Activated gamma-delta T cell treated with Interleukin-2 at 50 U/mL for 16 hours (primary cell): ENCODE measurements at regions not wholly inside any gene's neighbourhood (a gene's known extent, or its start where the extent isn't known, plus 50 kb on each side); places are given as distances from the start of the nearest gene placed in this dataset.

Experiments used
- DNase-seq: peaks from one replicate; pipeline ENCODE4 v3.0.0-alpha.2; 2020

DNA sequence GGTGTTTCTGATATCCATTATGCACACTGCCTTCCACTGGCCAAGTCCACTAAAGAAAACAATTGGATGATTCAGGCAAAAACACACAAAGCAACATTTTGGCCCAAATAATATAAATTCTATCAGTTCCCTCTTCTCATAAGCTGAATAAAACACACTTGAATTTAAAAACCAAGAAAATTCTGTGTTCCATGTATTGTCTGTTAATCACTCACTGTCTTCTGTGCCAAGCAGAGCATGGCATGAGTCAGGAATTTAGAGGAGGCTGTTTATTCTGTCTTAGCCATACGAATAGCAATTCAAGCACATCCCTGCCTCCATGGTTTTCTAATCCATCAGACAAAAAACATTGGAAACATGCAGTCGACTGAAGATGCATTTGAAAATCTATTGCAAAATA, 215.6 kb upstream of the UMPS start:
- no peak for DNase-seq

DNA sequence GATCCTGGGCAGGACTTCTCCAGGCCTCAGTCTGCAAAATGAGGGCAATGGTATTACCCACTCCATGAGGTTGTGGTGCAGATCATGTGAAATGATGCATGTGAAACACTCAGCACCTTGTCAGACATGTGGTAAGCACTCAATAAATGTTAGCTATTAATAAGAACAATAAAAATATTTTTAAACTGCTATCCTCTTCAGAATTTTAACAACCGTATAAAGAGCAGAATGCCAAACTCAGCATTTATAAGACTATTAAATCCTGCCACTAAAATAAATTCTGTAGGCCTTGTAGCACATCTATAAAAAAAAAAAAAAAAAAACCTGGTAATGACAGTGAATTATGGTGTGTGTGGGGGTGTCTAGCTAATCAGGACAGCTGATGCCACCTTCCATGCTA, 213.9 kb upstream of the UMPS start:
- DNase-seq = no peak

DNA sequence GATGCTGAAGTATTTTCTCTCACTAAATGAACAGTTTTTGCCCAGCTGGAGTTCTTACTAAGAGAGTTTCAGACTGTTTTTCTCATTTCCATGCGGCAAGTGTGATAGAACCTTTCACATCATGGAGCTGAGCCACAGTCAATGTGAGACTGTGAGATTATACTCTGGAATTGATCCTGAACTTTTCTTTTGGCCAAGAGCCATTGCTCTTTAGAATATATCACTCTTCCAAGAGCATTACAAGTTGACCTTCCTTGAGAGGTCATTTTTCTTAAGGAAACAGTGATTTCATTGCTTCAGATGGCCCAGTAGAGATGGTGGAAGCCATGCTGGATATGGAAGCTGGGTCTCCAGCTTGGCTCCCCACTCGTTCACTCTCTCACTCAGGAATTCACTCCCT, 212.9 kb upstream of the UMPS start:
- no peak for DNase-seq

DNA sequence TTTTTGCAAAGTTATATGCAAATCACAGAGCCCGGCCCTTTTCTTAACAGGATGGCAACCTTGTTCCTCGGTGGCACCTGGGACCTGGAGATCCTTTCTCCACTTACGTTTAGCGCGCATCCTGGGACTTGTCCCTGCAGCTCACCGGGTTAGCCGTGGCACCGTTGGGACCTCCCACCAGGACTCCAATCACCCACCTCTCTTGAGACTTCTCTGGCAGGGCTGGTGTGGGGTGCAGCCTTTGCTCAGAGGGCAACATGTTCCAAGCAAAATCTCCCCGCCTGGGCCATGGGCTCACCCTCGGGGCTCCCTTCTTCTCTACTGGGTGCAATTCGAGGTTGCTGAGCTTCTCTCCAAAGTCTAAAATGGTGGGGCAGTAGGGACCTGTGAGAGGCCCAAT, 211.9 kb upstream of the UMPS start:
- DNase-seq = no peak

DNA sequence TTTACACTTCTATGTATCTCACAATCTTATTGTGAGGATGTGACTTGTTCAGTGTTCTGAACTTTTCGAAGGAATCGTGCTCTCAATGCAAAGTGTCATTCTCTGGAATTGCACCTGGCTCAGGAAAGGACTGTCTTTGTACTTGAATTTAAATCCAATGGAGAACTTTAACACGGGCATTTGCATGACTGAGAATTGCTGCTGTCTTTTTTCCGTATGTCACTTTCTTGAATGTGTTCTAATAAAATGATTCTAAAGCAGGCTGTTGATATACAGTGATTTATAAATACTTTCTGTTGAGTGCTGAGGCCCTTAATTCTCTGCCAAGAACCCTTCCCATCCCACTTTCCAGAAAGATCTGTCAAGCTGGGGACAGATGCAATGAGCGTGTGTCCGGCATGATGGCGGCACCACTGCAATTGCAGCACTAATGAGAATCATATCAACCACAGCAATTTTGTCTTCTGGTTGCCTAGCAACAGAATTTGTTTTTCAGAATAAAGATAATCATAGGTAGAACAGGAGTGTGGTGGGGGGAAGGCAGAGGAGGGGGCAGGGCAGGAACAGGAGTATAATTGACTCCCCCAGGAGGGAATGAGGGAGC, 210.6 kb upstream of the UMPS start:
- DNase-seq = no peak

DNA sequence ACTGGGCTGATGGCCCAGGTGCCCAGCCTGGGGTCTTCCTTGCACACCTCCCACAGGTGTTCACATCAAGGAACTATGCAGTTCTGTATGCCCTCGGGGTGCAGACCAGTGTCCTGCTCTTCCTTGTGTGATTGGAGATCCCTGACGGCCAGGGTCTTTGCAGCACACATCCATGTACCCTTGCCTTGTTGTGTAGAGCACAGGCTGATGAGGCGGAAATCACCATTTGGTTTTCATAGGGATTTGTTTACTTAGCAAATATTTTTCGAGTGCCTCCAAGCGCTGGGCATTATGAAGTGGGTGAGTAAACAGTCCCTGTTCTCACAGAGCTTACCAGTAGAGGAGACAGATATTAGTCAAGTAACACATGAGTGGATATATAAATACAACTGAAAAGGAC, 209.3 kb upstream of the UMPS start:
- DNase-seq = no peak

DNA sequence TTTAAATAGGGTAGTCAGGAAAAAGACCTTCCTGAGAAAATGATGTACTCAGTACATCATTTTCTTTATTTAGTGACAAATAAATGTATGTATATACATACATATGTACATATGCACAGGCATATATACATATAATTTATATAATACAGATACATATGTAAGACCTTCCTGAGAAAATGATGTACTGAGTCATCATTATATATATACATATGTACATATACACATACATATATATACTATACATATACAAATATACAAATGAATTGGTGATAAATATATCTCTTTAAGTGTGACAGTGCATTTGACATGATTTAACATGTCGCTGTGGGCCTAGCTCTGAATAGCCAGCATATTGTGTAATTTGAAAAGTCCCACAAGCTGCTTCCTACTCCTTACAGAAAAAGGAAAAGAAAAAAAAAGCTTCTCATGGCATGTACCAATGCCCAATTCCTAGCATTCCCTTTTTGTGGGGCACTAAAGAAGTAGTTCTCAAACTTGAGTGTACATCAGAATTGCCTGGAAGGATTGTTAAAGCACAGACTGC, 208.1 kb upstream of the UMPS start:
- no peak for DNase-seq

DNA sequence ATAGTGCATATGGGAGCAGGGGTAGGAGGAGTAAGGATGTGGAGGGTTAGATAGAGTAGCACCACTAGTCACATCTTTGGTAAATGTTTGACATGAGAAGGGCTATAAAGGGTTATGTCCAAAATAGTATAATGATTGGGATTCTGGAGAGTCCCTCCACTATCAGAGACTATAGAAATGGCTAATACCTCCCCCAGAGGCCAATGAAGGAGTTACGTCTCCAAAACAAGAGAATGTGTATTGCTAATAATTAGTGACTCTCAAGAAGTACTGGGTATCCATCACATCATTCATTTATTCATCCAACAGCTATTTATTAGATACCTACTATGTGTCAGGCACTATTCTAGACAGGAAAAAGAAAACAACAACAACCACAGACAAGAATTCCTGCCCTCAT, 203.7 kb upstream of the UMPS start:
- no peak for DNase-seq

DNA sequence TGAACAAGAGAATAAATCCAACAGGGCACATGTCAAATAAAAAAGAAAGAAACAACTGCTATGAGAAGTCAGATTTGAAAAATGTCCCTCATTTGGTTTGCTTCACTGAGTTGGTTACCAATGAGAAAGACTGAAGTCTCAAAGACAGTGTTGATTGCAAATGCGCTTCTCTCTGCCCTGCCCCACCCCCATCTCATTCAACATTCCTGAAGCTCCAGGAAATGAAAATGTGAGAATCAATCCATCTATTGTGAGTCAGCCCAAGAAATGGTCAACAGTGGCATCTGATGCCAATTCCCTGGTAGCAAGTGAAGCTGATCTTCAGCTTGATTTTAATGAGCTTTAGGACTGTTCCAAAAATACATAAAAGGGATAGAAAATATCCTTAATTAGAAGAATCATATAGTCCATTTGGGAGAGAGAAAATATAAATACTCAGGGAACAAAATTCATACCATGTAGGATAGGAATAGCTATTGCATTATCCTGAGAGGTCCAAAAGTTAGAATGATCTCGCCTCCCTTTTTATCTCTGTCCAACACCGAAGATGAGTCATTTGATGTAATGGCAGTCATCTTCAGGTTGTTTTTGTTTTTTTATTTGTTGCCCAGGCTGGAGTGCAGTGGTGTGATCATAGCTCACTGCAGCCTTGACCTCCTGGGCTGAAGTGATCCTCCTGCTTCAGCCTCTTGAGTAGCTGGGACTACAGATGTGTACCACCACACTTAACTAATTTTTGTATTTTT, 200.3 kb upstream of the UMPS start:
- DNase-seq = no peak

DNA sequence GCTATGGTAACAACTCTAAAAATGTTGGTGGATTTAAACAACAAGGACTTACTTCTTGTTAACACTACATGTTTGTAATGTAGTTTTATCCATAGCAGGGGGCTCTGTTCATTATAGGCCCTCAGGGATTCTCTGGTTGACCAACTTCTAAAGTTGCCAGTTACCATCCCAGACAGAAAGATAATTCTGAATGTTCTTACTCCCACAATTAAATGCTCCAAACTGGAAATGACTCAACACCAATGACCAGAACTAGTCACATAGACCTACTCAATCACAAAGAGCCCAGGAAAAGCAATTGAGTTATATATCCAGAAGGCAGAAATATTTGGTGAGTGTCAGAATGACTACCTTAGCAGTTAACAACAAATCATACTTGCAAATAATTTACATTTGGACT, 199.3 kb upstream of the UMPS start:
- DNase-seq = no peak

DNA sequence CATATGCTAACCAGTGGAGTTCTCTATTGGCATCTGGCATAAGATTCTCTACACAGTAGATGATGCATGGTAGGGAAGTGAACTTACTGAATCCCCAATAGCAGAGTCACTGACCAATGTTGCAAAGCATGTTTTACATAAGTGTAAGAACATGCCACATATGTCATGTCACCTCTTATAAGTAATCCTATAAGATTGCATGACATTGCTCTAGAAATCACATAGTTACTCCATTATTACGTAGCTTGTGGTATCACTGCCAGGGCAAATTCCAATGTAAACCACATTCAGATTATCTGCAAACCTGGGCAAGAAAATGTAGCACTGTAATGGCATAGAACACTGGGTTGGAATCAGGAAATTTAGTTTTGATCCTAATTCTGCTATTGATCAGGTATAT, 198.2 kb upstream of the UMPS start:
- DNase-seq = no peak

DNA sequence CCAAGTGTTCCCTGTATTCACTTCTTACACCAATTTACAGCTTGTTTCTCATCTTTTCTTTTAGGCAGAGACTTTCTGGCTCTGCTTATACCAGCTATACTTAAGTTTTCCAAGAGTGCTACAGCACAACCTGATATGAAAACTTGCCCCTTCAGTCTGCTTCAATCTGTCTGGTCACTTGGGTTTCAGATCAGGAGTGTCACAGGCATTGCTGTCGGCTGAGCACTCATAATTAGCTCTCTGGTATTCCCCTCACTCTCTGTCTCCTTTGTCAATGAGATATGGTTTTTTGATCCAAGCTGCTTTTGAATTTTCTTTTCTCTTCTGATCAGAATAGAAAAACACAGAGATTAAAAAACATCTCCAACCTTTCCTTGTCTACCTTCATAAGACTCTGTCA, 194.9 kb upstream of the UMPS start:
- DNase-seq = no peak

DNA sequence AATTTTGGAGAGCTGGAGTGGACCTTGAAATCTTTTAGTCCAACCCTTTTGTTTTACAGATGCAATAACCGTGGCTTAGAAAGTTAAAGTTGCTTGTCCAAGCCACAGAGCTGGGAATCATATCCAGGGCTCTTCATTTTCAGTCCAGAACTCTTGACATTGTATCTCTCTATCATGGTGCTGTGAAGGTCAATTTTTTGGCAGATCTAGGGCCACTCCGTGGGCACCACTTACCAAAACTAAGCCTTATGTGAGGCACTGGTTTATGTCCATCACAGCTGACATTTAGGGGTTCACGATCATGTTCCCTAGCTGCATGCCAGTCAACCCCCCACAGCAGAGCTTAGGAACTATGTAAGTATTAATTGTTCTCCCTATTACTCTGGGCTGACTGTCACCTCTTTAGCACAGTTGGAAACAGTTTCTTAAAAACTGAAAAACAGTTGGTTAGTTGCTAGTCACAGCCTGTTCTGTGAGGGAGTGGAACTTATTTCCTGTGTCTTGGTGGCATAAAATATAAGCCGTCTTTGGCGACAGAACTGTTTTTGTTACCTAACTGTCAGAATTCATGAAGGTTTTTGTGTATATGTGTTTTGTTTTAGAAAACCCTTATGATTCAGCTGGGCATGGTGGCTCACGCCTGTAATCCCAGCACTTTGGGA, 189.6 kb upstream of the UMPS start:
- DNase-seq = no peak

DNA sequence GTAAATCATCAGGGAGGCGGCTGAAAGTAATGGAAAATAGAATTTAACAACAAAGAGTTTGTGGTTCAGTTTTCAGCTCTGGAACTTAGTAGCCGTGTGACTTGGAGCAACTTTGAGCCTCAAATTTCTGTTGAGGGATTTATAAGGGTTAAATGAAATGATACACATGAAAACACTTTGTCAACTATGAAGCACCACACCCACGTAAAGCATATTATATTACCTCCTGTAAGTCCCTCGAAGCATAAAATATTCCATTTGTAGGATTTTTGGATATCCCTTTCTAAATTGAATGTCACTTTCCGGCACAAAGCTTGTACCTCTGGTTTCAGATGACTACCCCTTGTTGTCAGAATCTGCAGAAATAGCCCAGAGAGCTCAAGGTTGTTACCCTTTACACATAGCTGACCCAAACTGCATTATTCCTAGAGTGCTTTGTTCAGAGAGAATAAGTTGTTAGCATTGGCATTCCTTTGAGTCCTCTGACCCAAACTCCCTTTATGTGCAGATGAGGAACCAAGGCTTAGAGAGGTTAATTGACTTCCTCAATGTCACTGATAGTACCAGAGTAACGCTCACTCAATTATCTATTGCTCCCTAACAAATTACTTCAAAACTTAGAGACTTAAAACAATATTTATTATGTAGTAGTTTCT, 187.9 kb upstream of the UMPS start:
- DNase-seq = no peak

DNA sequence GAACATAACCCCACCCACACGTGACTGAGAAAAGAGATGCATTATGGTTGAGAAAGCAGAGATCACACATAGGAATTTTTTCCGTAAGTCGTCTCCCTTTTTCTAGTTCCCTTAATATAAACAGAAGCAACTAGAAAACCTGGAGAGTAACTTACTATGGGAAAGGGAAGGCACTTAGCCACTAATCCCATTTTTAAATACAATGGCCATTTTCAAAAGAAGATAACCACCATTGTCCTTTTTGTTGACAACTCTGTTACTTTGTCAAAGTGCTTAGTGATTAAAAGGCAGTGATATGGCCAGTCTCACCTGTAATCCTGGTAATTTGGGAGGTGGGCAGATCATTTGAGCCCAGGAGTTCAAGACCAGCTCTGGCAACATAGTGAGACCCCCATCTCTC, 184.4 kb upstream of the UMPS start:
- no peak for DNase-seq

DNA sequence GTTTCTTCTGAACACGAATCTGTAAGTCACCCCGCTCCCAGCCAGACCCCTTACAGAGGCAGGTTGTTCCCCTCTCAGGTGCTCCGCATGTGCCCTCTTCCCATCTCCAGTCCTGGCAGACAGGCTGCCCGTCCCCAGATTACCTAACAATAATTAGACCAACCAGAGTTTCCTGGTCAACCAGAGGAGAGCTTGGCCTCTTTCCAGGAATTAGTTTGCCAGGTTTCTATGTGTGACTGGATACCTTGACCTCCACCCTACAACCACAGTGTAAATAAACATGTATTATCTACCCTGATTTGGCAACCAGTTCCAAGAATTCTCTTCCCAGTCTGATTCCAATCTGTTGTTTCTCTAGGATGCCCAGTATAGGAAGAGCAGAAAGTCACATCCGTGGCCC, 178.0 kb upstream of the UMPS start:
- no peak for DNase-seq

DNA sequence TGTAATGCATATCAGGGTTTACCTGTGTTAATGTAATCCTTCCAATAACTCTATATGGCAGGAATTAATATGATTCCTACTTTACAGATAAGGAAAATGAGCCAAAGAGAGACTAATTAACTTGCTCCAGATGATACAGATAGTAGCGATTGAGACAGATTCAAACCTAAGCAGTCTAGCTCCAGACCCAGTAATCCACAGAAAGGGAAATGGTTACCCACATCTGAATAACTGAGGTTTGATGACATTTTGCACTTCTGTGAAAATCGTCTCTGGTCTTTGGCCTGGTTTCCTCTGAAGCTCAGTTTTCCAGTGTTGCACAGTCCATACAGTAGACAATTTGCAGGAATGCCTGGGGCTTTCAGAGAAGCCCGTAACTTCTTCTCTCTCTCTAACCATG, 177.1 kb upstream of the UMPS start:
- no peak for DNase-seq

DNA sequence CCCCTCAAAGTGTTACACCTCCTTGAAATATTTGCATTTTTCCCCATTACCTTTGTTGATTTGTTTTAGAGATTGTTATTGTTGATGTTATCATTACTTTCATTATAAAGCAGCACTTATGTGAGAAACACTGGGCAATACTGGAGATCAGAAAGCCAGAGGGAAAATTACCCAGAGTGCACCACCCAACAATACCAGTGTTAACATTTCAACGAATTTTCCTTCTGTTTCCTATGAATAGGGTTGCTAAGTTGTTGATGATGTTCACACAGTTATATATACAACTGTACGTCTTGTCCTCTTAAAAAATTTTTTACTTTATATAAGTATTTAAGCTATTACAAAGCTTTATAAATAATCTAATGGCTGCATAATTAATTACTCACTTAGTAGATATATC, 173.6 kb upstream of the UMPS start:
- DNase-seq = no peak

DNA sequence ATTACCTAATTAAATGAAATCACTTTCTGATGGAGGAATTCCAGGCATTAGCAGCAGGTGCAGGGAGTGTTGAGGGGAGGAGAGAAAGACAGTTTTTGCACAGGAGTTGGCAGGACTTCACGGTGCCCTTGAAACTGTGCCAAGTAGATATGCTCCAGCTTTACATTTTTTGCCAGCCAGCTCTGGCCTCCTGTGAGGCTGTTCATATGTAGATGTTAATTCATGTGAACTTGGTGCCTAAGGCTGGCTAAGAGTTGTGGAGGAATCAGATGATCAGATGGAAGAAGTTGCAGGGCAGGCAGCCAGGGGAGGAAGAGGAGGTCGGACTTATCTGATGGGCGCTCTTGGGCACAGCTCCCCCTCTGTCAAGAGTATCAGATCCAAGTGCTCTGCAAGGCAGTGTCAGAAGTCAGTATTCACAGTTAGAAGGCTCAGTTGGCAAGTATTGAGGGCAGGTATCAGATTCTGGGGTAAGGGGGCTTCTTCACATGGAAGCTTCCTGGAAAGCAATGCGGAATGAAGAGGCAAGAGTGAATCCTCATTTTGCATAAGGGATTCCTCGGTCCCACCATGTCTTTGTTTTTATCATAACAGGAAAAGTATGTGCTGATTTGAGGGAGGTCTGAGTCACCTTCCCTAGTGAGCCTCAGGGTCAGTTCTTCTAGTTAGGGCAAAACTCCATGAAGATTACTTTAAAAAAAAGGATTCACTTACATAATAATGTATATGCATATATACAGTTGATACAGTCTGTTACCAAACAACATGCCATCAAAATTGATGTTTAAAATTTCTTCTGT, 172.6 kb upstream of the UMPS start:
- DNase-seq = no peak

DNA sequence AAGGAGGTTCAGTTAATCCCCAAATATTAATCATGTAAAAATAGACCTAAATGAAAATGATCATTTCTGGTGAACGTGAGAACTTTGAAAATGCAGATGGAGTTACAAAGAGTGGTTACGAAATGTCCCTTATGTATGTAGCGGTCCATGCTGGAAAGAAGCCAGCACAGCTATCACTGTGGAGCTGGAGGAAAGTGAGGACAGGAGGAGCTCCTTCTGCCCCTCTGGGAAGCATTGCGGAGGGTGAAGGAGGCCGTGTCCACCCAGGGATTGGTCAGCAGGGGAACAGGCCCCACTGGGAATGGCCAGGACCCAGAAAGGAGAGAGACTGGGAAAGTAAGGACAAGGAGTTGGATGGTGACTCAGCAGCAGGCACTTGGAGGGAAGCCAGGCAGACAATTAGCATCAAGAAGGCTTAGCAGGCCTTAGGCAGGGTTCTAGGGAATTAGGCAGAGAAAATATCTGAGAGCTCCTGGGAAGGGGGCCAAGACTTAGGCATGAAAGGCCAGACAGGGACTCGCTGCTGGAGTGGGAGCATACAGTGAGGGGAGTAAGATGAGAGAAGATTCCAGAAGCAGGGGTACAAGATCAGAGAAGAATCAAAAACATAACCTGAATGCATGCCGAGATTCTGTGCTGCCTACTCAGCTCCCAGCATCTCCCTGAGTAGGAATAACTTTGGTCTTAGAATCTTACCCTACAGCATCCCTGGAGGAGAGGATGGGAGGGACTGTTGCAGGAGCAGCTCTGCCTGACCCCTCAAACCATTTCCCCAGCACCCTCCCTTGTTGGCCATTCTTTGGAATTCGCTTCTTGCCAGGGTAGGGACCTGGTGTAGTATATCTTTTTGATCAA, 171.0 kb upstream of the UMPS start:
- no peak for DNase-seq

DNA sequence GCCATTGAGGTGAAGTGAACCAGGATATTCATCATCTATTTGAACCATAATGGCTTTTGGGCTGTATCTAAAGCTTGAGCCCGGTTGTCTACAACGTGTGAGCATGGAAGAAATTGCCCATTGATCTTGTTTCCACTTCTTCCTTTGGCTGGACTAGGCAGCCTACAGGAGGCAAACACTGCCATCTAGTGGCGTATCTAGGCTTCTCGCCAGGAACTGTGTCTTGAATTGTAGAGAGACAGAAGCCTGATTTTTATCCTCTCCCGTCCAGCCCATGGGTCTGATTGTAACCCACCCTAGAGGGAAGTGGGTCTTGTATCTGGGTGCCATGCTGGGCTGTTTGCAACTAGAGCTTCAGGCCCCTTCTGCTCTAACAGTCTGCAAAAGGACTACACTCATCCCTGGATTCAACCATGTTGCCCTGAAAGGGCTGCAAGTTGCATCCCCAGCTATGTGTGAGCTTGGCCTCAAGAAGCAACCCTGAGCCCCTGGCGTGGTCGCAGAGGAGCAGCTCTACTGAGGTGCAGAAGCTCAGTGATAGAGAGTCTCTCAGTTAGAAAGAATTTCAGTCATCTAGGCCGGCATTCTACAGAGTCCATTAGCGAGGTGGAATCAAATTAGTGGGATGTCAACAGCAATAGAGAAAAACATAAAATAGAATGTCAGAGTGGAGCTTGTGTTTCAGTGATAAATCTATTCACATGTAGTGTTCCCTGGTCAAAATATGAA, 170.2 kb upstream of the UMPS start:
- DNase-seq = peak; percentile 49
